ENCODE measurements at regions not wholly inside any gene's neighbourhood (a gene's known extent, or its start where the extent isn't known, plus 50 kb on each side); places are given as distances from the start of the nearest gene placed in this dataset.

- Histone ChIP-seq H3K4me1 (no peaks in the 10 kb centered on the region), H3K36me3 (no peaks in the 10 kb centered on the region), H3K27ac (no peak overlapping the region), H3K9me3 (no peaks in the 10 kb centered on the region), H3K4me3 (no peak overlapping the region), H3K27me3 (replicated peaks in 1 of 7) (no peaks in the 10 kb centered on the region)
- DNase-seq, result no peak
- TF ChIP-seq CTCF (IDR thresholded peaks at IDR 0.05 in 8 of 11, conservative IDR thresholded peaks at IDR 0.05 in 3 of 11), result no peak
- no peak for TF ChIP-seq POLR2A (IDR thresholded peaks at IDR 0.05)
- TF ChIP-seq POLR2AphosphoS5 (IDR thresholded peaks at IDR 0.05), result no peak
- intact Hi-C loops (cut with DNase I; ENCODE audit: low total_unique reads), result no loop called here
These were observed 767.7 kb downstream of the LRFN5 start for GRCh38 chr14:42374332-42374731.

- no peak for TF ChIP-seq POLR2AphosphoS5 (IDR thresholded peaks at IDR 0.05)
- TF ChIP-seq CTCF (IDR thresholded peaks at IDR 0.05 in 8 of 11, conservative IDR thresholded peaks at IDR 0.05 in 3 of 11), result no peak
- TF ChIP-seq POLR2A (IDR thresholded peaks at IDR 0.05), result no peak
- no peak for DNase-seq
- intact Hi-C loops (cut with DNase I; ENCODE audit: low total_unique reads), result no loop called here
- no peak overlapping the region for H3K27ac ChIP-seq
- H3K4me1 ChIP-seq, result no peaks in the 10 kb centered on the region
- peaks cover 0 to 3% (median 0%) of the 10 kb centered on the region in 8 donors for H3K9me3 ChIP-seq
- 76 to 95% (median 81%) methylated on average over 1 of the region's 1 CpG for WGBS, 5 donors
- H3K27me3 ChIP-seq (replicated peaks in 1 of 7), result no peaks in the 10 kb centered on the region
- H3K36me3 ChIP-seq, result no peaks in the 10 kb centered on the region
- H3K4me3 ChIP-seq, result no peak overlapping the region
These were observed 763.4 kb downstream of the LRFN5 start for GRCh38 chr14:42370056-42370455.

GRCh38 chr14:42368234-42368633, 761.6 kb downstream of the LRFN5 start:
- no peak for TF ChIP-seq POLR2A (IDR thresholded peaks at IDR 0.05)
- TF ChIP-seq POLR2AphosphoS5 (IDR thresholded peaks at IDR 0.05), result no peak
- no peak for TF ChIP-seq CTCF (IDR thresholded peaks at IDR 0.05 in 8 of 11, conservative IDR thresholded peaks at IDR 0.05 in 3 of 11)
- H3K36me3 ChIP-seq, result no peaks in the 10 kb centered on the region
- no peak for DNase-seq
- 69 to 92% (median 85%) methylated on average over 1 of the region's 1 CpG for WGBS, 5 donors
- no peak overlapping the region for H3K27ac ChIP-seq
- H3K27me3 ChIP-seq (replicated peaks in 1 of 7), result no peaks in the 10 kb centered on the region
- intact Hi-C loops (cut with DNase I; ENCODE audit: low total_unique reads), result no loop called here
- H3K9me3 ChIP-seq, result peaks cover 0 to 3% (median 0%) of the 10 kb centered on the region in 8 donors
- H3K4me3 ChIP-seq, result no peak overlapping the region
- H3K4me1 ChIP-seq, result no peaks in the 10 kb centered on the region

GRCh38 chr14:42353315-42353714, 746.6 kb downstream of the LRFN5 start:
- peaks cover 0 to 5% (median 0%) of the 10 kb centered on the region in 6 donors for H3K4me1 ChIP-seq
- intact Hi-C loops (cut with DNase I; ENCODE audit: low total_unique reads), result no loop called here
- no peaks in the 10 kb centered on the region for H3K9me3 ChIP-seq
- DNase-seq, result no peak
- H3K27me3 ChIP-seq (replicated peaks in 1 of 7), result no peaks in the 10 kb centered on the region
- WGBS, 5 donors, result 53 to 71% (median 59%) methylated on average over 2 of the region's 2 CpGs
- no peaks in the 10 kb centered on the region for H3K36me3 ChIP-seq
- TF ChIP-seq POLR2AphosphoS5 (IDR thresholded peaks at IDR 0.05) (no peak), POLR2A (IDR thresholded peaks at IDR 0.05) (no peak), CTCF (IDR thresholded peaks at IDR 0.05 in 8 of 11, conservative IDR thresholded peaks at IDR 0.05 in 3 of 11) (no peak)
- H3K27ac ChIP-seq, result no peak overlapping the region
- H3K4me3 ChIP-seq, result no peak overlapping the region

All from spleen (tissue), 11 donors.